ENCODE measurements at regions not wholly inside any gene's neighbourhood (a gene's known extent, or its start where the extent isn't known, plus 50 kb on each side); places are given as distances from the start of the nearest gene placed in this dataset.

DNA sequence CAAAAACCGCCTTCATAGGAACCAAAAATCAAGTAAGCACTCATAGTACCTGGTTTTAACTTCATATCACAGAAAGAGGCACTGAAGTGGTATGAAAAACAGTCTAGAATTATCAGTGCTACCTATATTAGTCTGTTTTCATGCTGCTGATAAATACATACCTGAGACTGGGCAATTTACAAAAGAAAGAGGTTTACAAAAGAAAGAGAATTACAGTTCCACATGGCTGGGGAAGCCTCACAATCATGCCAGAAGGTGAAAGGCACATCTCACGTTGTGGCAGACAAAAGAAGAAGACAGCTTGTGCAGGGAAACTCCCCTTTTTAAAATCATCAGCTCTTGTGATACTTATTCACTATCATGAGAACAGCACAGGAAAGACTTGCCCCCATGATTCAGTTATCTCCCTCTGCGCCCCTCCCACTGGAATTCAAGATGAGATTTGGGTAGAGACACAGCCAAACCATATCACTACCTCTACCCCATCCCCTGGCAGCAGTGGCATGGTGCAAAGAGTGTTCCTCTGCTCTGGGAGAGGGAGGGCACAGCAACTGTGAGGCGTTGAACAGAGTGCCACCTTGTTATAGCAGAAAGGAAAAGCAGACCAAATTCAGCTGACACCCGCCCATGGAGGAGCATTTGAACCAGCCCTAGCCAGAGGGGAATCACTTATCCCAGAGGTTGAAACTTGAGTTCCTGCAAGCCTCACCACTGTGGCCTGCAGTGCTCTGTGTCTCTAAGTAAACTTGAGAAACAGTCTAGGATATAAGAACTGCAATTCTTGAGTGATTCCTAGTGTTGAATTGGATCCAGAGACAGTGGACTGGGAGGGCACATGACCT, 61.9 kb upstream of the PTPRZ1 start:
- DNase-seq, result no peak

DNA sequence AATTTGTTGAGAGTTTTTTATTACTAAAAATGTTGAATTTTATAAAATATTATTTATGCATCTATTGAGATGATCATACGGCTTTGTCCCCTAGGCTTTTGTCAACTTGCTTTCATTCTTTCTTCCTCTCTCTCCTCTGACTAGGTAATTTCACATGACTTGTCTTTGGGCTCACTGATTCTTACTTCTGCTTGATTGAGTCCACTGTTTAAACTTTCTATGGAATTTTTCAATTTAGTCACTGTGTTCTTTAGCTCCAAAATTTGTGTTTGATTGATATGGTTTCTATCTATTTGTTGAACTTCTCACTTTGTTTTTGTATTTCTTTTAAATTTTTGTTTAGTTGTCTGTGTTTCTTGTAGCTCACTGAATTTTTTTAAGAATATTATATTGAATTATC, 65.9 kb upstream of the PTPRZ1 start:
- DNase-seq, result no peak

DNA sequence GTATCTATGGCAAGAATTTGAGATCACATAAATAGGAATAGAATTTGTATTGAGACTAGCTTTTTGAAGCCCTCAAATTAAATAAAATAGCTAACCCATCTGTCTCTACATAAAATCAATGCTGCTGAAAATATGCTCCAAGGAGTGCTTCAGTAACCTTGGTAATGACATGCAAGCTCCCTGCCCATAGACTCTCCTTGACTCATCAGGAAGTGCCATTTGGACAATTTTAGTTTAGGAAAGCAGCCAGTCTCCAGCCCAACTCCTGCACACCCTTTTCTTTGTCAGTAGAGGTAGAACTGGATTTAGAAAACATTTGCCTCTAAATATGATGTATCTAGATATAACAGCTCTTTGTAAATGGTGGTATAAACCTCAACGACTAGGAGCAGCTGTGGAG, 69.9 kb upstream of the PTPRZ1 start:
- no peak for DNase-seq

DNA sequence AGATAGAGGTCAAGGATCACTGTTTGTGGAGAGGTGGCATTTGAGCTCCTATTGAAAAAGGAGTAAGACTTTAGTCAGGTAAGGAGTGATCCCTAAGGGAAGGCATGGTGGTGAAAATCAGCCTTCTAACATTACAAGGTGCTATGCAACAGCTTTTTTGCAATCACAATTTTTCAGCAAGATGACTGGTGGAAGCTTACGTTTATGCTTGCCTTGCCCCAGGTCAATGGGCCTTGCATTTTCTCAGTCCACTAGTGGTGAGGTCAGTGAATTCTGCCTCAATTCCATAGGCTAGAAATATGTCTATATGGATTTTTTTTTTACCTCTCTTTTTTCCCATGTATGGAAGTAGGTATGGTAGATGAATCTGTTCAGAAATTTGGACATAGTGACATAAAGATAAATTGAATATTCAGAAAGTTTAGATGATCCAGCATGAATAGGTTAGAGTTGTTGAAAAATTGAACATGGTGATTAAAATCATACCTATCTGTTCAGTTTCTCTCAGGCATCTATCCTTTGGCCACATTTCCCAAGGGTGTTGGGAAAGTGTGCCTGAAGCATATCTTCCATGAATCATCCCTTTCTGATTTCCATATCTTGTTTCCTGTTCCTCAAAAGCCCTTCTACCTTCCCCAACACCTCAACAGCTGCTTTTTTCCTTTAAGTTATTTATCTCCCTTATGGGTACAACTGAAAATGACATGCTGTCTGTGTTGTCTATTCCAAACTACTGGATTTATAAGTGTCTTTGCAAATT, 71.9 kb upstream of the PTPRZ1 start:
- DNase-seq, result no peak

DNA sequence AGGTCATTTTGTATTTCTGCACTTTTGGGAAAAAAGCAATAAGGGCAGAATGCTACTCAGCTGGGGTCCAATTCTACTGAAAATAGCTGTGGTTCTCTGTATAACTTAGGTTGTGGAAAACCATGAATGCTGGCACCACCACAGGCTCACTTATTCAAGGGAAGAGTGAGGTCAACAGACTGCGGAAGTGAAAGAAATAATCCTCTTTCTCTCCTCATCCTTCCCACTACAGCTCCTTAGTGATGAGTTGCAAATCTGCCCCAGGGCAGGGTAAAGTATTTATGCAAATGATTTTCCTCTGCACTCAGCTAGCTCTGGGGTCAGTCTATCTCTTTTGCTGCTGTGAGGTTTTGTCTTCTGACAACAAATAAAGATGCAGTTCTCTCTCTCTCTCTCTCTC, 74.1 kb upstream of the PTPRZ1 start:
- DNase-seq, result no peak

DNA sequence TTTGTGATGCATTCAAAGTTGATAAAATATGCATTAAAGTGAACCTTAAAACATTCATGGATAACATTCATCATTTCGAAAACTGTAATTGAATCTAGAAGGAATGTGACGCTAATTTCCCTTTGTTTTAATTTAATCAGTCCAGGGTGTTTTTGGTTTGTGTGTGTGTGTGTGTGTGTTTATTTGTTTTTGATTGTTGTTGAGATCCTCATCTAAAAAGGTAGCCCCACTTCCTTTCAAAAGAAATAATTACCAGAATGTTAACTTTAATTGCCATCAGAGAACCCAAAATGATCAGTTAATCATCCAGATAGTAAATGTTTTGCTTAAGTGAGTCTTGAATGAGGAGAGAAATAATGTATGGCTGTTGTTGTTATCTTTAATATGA, 74.5 kb upstream of the PTPRZ1 start:
- DNase-seq, result no peak

DNA sequence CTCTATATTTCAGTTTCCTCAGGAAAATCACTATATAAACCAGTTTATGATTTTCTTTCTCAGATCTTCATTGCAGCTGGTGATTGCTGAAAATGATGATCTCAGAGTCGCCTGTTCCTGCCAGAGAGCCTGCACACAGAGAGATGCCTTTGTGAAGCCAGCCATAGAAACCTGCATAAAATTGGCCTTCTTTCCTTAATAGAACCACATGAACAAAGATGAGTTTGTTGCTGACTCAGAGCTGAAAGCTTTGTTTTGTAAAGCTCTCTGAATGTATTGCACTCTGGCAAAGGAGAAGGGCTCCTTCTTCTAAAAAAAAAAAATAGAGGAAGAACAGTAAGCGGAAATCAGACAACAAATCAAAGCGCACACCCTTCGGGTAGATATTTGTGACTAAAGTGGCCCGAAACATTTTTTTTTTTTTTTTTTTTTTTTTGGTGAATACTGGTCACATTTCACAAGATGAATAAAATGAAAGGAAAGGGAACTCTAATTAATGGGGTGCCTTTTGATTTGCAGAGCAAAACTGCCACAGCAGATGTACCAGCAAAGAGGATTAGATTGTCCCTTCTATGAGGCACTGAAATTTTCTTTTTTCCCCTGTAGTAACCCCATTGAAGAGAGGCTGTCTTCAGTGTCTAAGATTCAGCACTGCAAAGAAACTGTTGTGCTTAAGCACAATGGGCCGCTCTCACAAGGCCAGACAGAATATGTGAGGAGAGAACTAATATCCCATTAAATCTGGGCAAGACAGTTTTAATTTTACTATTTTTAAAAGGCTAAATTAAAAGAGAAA, 75.1 kb upstream of the PTPRZ1 start:
- DNase-seq, result no peak

DNA sequence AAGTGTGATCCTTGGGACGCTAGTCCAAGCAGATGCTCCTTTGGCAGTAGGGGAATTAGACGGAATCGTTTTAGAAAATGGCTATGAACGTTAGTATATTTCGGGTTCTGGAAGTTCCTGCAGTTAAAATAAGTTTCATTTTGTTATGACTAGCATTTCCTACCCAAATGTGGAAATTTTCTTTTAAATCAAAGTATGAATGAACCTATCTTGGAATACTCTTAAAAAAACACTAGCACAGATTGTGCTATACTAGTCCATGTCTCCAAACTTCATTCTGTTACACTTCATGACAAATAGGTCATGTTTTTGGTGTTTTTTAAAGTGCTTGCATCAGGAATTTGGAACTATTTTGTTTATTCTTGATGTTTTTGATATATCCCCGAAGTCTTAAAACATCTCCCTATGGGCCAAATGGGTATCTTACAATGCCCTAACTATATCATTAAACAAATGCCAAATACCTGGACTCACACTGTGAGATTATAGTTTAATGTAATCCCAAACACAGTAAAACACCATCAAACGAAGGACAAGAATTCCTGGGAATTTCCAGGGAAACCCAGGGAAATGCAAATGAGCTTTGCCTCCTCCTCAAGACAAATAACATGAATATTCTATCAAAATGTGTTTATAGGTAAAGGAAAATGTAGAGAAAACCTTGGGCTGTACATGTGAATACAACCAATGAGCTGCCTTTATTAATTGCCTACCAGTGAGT, 75.9 kb upstream of the PTPRZ1 start:
- no peak for DNase-seq

DNA sequence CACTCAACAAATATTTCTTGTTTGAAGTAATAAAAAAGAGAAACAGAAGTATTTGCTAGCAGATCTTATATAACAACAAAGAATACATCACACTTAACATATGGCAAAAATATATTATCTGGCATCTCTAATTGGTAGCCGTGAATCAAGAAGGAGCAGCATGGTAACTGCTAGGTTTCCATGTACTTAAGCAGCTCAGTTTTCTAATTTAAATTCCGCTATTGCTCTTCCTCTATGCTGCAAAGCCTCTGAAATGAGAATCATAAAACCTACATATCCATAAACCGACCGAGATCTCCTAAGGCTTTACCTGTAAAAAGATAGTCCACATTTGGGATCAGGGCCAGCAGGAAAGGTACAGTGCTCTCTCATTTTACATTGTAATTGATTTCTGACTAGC, 76.6 kb upstream of the PTPRZ1 start:
- no peak for DNase-seq

DNA sequence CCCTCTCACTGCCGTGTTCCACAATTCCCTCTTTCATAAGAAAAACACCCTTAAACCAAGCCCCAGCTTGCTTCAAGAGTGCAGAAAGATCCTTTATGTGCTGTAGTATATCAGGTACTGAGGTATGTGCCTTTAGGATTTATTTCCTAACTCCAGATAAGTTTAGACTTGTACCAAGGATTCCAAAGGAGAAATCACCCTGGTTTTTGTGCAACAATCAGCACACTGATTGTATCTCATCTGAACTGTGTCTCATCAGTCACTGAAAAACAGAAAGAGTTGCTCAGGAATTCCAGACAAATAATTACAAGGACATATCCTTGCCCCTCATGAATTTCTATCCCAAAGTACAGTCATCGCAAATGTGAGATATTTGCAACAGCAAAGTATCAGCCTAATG, 77.2 kb upstream of the PTPRZ1 start:
- DNase-seq, result no peak

DNA sequence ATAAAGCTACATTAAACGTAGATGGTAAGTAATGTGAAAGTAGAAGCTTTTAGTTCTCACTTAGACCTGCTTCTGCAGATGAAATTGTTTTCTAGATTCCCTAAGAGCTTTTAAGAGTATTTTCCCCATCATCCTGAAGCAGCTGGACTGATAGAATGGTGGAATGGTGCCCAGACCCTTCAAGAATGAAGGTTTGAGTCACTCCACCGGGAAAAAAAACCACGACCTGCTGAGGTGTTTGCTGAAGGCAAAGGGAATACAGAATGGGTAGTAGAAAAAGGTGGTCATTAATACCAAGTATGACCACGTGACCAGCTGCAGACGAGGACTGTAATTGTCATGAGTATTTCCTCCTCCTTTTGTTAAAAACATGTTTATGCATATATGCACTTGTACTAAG, 79.2 kb upstream of the PTPRZ1 start:
- no peak for DNase-seq

DNA sequence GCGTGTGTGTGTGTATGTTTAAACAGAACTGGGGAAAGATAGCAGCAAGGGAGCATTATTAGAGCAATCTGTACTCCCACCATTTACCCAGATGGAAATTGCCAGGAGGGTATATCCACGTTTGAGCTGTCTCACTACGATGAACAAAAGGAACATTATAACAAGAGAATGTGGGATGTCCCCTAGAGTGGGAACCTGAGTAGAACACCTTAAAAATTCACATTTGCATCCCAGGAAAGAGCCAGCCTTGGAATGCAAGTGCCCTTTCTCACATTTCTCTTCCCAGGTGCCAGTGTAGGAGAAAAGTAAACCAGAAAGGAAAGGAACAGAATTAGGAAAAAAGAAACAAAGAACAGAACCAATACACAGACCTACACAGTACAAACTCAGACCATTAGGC, 95.3 kb upstream of the PTPRZ1 start:
- DNase-seq, result no peak

DNA sequence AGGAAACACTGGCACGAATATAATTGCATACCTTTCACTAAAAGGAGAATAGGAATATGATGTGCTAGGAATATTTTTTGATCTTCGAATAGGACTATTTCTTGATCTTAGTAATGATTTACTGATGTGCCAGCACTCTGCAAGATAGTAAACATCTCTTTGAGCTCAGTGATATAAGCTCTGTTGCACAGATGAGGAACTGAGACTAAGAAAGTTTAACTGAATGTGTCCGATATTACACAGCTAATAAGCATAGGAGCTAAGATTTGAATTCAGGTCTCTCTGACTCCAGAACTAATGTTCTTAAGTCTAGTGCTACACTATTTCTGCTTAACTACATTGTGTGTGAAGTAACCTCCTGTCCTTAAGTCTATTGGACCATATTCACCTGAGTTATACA, 98.4 kb upstream of the PTPRZ1 start:
- no peak for DNase-seq

DNA sequence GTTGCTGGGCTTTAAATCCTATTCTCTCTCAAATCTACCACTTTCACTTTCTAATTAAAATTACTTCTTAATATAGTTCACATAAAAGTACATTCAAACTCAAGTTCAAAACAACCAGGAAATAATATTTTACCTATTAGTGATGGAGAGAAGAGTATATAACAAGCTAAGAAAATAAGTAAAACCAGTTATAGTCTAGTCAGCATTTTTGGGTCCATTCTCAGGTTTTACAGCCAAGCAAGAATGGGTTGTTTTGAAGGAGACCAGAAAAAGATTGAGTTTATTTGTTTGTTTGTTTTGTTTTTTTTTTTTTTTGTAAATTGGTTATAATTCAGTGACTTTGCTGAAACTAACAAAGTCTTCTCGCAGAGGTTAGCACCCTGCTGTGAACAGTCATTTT, 106.3 kb upstream of the PTPRZ1 start:
- DNase-seq, result no peak

DNA sequence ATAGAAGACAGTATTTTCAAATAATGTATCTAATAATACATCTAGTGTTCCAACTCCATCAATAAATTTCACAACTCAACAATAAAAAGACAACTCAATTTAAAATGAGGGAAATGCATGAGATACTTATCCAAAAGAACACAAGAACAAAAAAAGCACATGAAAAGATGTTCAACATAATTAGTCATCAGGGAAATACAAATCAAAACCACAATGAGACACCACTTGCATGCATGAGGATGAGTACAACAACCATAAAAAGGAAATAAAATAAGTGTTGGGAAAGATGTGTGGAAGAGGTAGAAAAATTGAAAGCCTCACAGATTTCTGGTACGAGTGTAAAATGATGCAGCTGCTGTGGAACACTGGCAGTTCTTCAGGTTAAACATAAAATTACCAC, 111.6 kb upstream of the PTPRZ1 start:
- no peak for DNase-seq

DNA sequence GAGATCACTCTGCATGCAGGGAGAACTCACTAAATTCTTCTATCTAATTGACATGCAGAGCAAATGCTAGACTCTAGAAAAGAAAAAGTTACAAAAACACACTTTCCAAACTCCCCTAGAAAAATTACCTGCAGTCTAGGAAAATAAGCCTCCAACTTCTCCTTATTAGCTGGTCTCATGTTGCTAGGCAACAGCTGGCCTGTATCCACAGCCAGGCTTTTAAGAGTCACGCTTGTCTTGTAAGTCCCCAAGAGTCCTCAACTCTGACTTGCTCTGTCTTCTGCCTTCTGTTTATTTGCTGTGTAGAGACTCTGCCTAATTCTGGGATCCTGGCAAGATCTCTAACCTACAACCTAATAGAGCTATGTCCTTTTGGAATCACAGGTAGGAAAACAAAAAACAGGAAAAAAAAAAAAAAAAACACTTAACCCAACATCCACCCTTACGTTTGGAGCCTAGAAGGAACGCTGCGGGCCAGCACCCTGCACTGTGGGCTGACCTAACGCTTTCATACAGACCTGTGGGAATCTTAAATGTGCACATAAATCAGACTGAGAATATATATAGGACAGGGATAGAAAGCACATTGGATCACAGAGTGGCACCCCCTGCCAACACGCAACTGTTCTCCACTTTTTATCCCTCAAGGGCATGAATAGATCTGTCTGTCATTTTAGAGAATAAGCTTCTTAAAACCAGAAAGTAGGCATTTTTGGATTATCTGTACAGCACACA, 117.0 kb upstream of the PTPRZ1 start:
- DNase-seq, result no peak

DNA sequence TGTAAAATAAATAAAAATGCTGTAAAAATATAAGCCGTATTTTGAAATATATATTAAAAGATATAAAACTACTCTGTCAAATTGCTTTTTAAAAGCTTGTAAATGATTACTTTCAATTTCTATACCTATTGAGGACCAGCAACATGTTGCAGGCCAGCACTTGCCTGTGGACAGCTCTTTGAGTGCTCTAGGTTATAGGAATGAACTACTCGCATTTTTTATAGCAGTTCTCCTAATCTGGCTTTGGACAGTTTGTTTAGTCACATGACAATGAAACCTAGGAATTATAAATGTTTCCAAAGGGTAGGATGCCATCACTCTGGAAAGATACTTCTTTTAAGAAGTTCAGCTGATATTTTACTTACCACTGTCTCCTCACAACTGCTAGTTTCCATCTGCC, 117.7 kb upstream of the PTPRZ1 start:
- DNase-seq, result no peak

DNA sequence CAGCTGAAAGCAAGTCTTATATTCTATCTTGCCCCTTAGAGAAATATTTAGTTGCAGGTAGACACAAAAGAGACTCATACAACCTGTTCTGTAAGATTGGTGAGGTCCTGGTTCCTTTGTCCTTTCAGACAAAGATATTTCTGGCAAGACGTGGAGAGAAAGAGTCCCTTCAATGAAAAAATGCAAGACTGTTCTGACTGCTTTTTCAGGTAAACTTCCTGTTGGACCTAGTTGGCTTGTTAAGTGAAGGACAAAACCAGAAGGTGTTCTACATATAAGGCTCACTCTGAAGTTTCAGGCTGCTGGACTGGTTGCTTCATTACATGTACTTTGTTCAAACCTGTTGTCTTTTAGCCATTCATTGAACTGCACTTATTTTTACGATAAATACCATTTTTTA, 119.0 kb upstream of the PTPRZ1 start:
- no peak for DNase-seq

DNA sequence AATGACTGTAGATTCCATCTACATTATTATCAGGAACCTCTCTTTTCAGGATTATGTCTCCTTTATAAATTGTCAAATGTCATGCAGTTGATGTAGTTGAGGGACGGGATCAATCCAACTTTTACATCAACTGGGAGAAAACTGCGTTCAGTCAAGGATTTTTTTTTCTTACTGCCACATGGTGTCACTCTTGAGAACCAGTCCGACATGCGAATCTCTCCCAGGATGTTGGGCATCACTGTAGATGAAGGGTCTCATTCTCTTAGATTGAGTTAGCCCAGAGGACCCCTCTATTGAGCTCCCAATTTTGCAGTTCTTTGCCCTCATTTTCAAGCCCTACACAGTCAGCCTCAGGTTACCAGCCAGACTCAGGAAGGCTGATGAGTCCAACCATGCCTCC, 120.3 kb upstream of the PTPRZ1 start:
- DNase-seq, result no peak

DNA sequence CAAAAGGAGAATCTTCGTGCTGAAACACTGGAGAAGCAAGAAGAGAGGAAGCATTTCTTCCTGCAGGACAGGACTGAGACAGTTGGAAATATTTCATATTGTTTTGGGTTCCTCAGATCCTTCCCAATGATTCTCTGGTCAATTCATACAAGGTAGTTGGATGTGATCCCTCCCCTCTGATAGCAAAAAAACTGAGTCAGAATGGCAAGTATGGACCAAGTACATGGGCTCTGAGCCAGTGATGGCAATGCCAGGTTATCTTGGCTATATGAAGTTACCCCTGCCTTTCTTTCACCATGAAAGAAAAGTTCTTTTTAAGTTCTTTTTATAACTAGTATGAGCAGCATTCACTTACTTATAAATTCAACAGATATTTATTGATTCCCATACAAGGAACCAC, 124.4 kb upstream of the PTPRZ1 start:
- DNase-seq, result no peak

DNA sequence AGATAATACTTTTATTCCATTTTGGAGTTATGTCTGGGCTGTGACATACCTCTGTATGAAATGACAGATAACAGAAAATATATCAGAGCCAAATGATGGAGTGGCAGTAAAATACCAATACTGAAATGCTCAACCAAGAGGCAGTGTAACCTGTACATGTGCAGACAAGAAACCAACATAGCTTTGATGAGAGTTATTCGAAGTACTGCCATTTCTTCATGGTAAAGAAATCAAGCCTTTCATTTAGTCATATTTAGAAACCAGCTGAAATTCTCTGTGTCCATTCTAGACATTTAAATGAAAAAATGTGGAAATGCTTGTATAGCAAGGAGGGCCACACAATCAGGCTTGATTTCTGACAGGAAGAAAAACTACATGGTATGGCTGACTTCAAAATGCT, 127.1 kb upstream of the PTPRZ1 start:
- no peak for DNase-seq

DNA sequence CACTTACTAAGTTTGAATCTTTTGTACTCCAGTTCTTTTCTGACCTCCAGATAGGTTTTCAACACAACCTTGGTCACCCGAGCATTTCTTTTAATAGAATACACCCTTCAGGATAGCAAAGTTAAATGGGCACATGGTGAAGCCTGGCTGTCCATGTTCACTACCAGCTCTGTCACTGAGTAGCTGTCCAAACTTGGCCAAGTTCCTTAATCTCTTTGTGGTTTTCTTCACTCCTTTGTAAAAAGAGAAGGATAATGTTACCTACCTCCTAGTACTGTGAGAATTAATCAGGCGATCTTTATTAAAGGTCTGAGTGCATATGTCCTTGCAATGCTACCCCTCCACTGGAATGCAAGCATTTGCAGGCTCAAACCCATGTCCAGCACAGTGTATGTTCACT, 128.1 kb upstream of the PTPRZ1 start:
- no peak for DNase-seq

Measured in suppressor macrophage (primary cell).